ENCODE measurements at regions not wholly inside any gene's neighbourhood (a gene's known extent, or its start where the extent isn't known, plus 50 kb on each side); places are given as distances from the start of the nearest gene placed in this dataset.

GRCh38 chr21:16402752-16403151 lies 673.0 kb downstream of the USP25 start:
- H3K9me3 ChIP-seq, result no peaks in the 10 kb centered on the region
- no peaks in the 10 kb centered on the region for H3K4me1 ChIP-seq
- intact Hi-C loops (cut with DNase I), result no loop called here
- no peak for DNase-seq
- H3K27me3 ChIP-seq, result no peaks in the 10 kb centered on the region
- H3K36me3 ChIP-seq, result no peaks in the 10 kb centered on the region
- H3K27ac ChIP-seq, result no peak overlapping the region
- TF ChIP-seq CTCF (IDR thresholded peaks at IDR 0.05), result no peak
- no peak for ATAC-seq
- H3K4me3 ChIP-seq, result no peak overlapping the region

- Histone ChIP-seq H3K27me3 (no peaks in the 10 kb centered on the region), H3K27ac (no peak overlapping the region), H3K4me1 (no peaks in the 10 kb centered on the region), H3K4me3 (no peak overlapping the region), H3K9me3 (no peaks in the 10 kb centered on the region), H3K36me3 (no peaks in the 10 kb centered on the region)
- intact Hi-C loops (cut with DNase I), result no loop called here
- ATAC-seq (no peak), DNase-seq (no peak)
- no peak for TF ChIP-seq CTCF (IDR thresholded peaks at IDR 0.05)
Observed at GRCh38 chr21:16404776-16405175, 675.0 kb downstream of the USP25 start.

- ATAC-seq (no peak), DNase-seq (no peak)
- intact Hi-C loops (cut with DNase I), result no loop called here
- Histone ChIP-seq H3K36me3 (no peaks in the 10 kb centered on the region), H3K27me3 (no peaks in the 10 kb centered on the region), H3K4me3 (no peak overlapping the region), H3K27ac (no peak overlapping the region), H3K9me3 (no peaks in the 10 kb centered on the region), H3K4me1 (no peaks in the 10 kb centered on the region)
- TF ChIP-seq CTCF (IDR thresholded peaks at IDR 0.05), result no peak
Observed at GRCh38 chr21:16406355-16406754, 676.6 kb downstream of the USP25 start.

- Histone ChIP-seq H3K27me3 (no peaks in the 10 kb centered on the region), H3K4me3 (no peak overlapping the region), H3K9me3 (no peaks in the 10 kb centered on the region), H3K27ac (no peak overlapping the region), H3K4me1 (no peaks in the 10 kb centered on the region), H3K36me3 (no peaks in the 10 kb centered on the region)
- DNase-seq, result no peak
- no peak for TF ChIP-seq CTCF (IDR thresholded peaks at IDR 0.05)
- ATAC-seq, result no peak
- intact Hi-C loops (cut with DNase I), result no loop called here
Observed at GRCh38 chr21:16407403-16408240, 677.8 kb downstream of the USP25 start.

- H3K4me1 ChIP-seq, result no peaks in the 10 kb centered on the region
- H3K36me3 ChIP-seq, result no peaks in the 10 kb centered on the region
- ATAC-seq (no peak), DNase-seq (no peak)
- no peak overlapping the region for H3K27ac ChIP-seq
- TF ChIP-seq CTCF (IDR thresholded peaks at IDR 0.05), result no peak
- H3K27me3 ChIP-seq, result no peaks in the 10 kb centered on the region
- no peak overlapping the region for H3K4me3 ChIP-seq
- intact Hi-C loops (cut with DNase I), result no loop called here
- H3K9me3 ChIP-seq, result no peaks in the 10 kb centered on the region
Observed at GRCh38 chr21:16408280-16408679, 678.5 kb downstream of the USP25 start.
